NB4 (cell line): ENCODE measurements at regions not wholly inside any gene's neighbourhood (a gene's known extent, or its start where the extent isn't known, plus 50 kb on each side); places are given as distances from the start of the nearest gene placed in this dataset.

Experiments used
- POLR2A ChIP-seq: IDR thresholded peaks from 2 replicates; pipeline ENCODE4 v1.6.1; 2011; ENCODE audit warnings: mild to moderate bottlenecking; ENCODE audit not compliant: insufficient read length; ENCODE audit errors: extremely low read depth
- TF ChIP-seq, protein P1 (sequence below): IDR thresholded peaks from one replicate; pipeline ENCODE4 v1.5.1; 2012; ENCODE audit warnings: low read depth, low read length
- TF ChIP-seq, protein P2 (sequence below): IDR thresholded peaks from 2 replicates; pipeline ENCODE4 v1.6.1; 2011; ENCODE audit warnings: low read depth, low read length

DNA sequence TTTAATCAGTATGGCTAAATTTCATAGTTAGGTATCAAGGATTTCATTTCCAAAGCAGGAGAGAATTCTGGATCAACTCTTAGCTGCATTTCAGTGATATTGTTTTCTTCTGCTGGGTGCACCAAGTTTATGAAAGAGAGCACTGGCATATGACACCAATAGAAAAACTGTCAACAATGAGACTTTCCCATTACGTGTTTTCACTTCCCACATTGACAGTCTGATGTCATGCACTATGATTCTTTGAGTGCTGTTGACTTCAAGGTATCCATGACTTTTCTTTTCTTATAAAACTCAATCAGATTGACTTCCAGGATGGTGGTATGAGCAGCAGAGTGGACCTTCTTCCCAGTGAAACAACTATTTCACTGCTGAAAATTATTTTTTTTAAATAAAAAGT is 476.1 kb downstream of the EDEM1 start:
- TF ChIP-seq, protein P1, sequence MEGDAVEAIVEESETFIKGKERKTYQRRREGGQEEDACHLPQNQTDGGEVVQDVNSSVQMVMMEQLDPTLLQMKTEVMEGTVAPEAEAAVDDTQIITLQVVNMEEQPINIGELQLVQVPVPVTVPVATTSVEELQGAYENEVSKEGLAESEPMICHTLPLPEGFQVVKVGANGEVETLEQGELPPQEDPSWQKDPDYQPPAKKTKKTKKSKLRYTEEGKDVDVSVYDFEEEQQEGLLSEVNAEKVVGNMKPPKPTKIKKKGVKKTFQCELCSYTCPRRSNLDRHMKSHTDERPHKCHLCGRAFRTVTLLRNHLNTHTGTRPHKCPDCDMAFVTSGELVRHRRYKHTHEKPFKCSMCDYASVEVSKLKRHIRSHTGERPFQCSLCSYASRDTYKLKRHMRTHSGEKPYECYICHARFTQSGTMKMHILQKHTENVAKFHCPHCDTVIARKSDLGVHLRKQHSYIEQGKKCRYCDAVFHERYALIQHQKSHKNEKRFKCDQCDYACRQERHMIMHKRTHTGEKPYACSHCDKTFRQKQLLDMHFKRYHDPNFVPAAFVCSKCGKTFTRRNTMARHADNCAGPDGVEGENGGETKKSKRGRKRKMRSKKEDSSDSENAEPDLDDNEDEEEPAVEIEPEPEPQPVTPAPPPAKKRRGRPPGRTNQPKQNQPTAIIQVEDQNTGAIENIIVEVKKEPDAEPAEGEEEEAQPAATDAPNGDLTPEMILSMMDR = no peak
- TF ChIP-seq POLR2A = no peak
- TF ChIP-seq, protein P2, sequence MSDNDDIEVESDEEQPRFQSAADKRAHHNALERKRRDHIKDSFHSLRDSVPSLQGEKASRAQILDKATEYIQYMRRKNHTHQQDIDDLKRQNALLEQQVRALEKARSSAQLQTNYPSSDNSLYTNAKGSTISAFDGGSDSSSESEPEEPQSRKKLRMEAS = no peak
